ENCODE measurements at regions not wholly inside any gene's neighbourhood (a gene's known extent, or its start where the extent isn't known, plus 50 kb on each side); places are given as distances from the start of the nearest gene placed in this dataset.

- no peak for DNase-seq
Measured at GRCh38 chr2:128451084-128452023, 132.7 kb upstream of the HS6ST1 start.

- no peak for DNase-seq
Measured at GRCh38 chr2:128452024-128452411, 133.3 kb upstream of the HS6ST1 start.

GRCh38 chr2:128452536-128453530, 134.2 kb upstream of the HS6ST1 start:
- no peak for DNase-seq

- DNase-seq: no peak
Measured at GRCh38 chr2:128454980-128455720, 136.5 kb upstream of the HS6ST1 start.

GRCh38 chr2:128455721-128456050, 137.0 kb upstream of the HS6ST1 start:
- DNase-seq: no peak

GRCh38 chr2:128456281-128456680, 137.6 kb upstream of the HS6ST1 start:
- no peak for DNase-seq

- no peak for DNase-seq
Measured at GRCh38 chr2:128457006-128457604, 138.4 kb upstream of the HS6ST1 start.

GRCh38 chr2:128457716-128458115, 139.0 kb upstream of the HS6ST1 start:
- DNase-seq: no peak

GRCh38 chr2:128458505-128458904, 139.8 kb upstream of the HS6ST1 start:
- DNase-seq: no peak

- no peak for DNase-seq
Measured at GRCh38 chr2:128464456-128464855, 145.8 kb upstream of the HS6ST1 start.

GRCh38 chr2:128465246-128466170, 146.8 kb upstream of the HS6ST1 start:
- DNase-seq: no peak

GRCh38 chr2:128466376-128466775, 147.7 kb upstream of the HS6ST1 start:
- DNase-seq: no peak

- DNase-seq: no peak
Measured at GRCh38 chr2:128466776-128467175, 148.1 kb upstream of the HS6ST1 start.

GRCh38 chr2:128467321-128467969, 148.8 kb upstream of the HS6ST1 start:
- no peak for DNase-seq

GRCh38 chr2:128468186-128468920, 149.7 kb upstream of the HS6ST1 start:
- no peak for DNase-seq

GRCh38 chr2:128469203-128469602, 150.5 kb upstream of the HS6ST1 start:
- no peak for DNase-seq

- DNase-seq: no peak
Measured at GRCh38 chr2:128469875-128470274, 151.2 kb upstream of the HS6ST1 start.

- DNase-seq: no peak
Measured at GRCh38 chr2:128472789-128473174, 154.1 kb upstream of the HS6ST1 start.

GRCh38 chr2:128473175-128474035, 154.7 kb upstream of the HS6ST1 start:
- peak; percentile 89 for DNase-seq
